HepG2 (cell line): ENCODE measurements at regions not wholly inside any gene's neighbourhood (a gene's known extent, or its start where the extent isn't known, plus 50 kb on each side); places are given as distances from the start of the nearest gene placed in this dataset.

Experiments used
- CBX2 ChIP-seq, 2 experiments: fragments of 200-600 bp in 1 of 2; sonication (generic); formaldehyde crosslinking in 1 of 2; IDR thresholded peaks; 2 replicates each; pipeline versions ENCODE4 v1.7.0 to v1.8.1; 2018 to 2022; ENCODE audit warnings: low read depth in 2 of 2, low read length in 1 of 2, mild to moderate bottlenecking in 1 of 2, missing genetic modification reagents in 1 of 2
- FOSL2 ChIP-seq: sonication (generic); formaldehyde crosslinking; IDR thresholded peaks from 2 replicates; pipeline ENCODE4 v1.4.0; 2020; ENCODE audit warnings: missing genetic modification reagents
- PAX8 ChIP-seq: sonication (generic); formaldehyde crosslinking; IDR thresholded peaks from 2 replicates; pipeline ENCODE4 v1.8.0; 2022; ENCODE audit warnings: mild to moderate bottlenecking, missing genetic modification reagents, borderline replicate concordance
- POLR2A ChIP-seq, 2 experiments: IDR thresholded peaks; 2 replicates each; pipeline ENCODE4 v1.6.1; 2011; ENCODE audit warnings: low read depth in 2 of 2, low read length in 2 of 2, mild to moderate bottlenecking in 1 of 2, moderate library complexity in 1 of 2; ENCODE audit not compliant: insufficient read depth in 1 of 2
- ZC3H13 ChIP-seq: sonication (generic); formaldehyde crosslinking; IDR thresholded peaks from 2 replicates; pipeline ENCODE4 v1.8.1; 2023; ENCODE audit warnings: mild to moderate bottlenecking, missing genetic modification reagents, moderate library complexity
- ZNF138 ChIP-seq: sonication (generic); formaldehyde crosslinking; IDR thresholded peaks from 2 replicates; pipeline ENCODE4 v1.5.0; 2020; ENCODE audit warnings: mild to moderate bottlenecking, low read depth, missing genetic modification reagents
- ZNF17 ChIP-seq: sonication (generic); formaldehyde crosslinking; IDR thresholded peaks from 2 replicates; pipeline ENCODE4 v1.5.0; 2020; ENCODE audit warnings: mild to moderate bottlenecking, missing genetic modification reagents
- ZNF180 ChIP-seq: sonication (generic); formaldehyde crosslinking; IDR thresholded peaks from 2 replicates; pipeline ENCODE4 v1.4.0; 2020; ENCODE audit warnings: low read depth, missing genetic modification reagents, borderline replicate concordance
- ZNF33B ChIP-seq: sonication (generic); formaldehyde crosslinking; IDR thresholded peaks from 2 replicates; pipeline ENCODE4 v1.5.1; 2020; ENCODE audit warnings: mild to moderate bottlenecking, missing genetic modification reagents
- ZNF430 ChIP-seq: sonication (generic); formaldehyde crosslinking; IDR thresholded peaks from 2 replicates; pipeline ENCODE4 v1.9.0; 2021; ENCODE audit warnings: mild to moderate bottlenecking, missing genetic modification reagents
- TF ChIP-seq, protein P1 (sequence below): sonication (generic); formaldehyde crosslinking; IDR thresholded peaks from 2 replicates; pipeline ENCODE4 v1.4.0; 2020; ENCODE audit warnings: missing genetic modification reagents

- TF ChIP-seq ZNF180 (CRISPR knock-in tag) (no peak), POLR2A (IDR thresholded peaks at IDR 0.05; ENCODE audit: insufficient read depth in 1 of 2, low read depth in 2 of 2, low read length in 2 of 2) (no peak), ZNF138 (CRISPR knock-in tag) (no peak), ZC3H13 (CRISPR knock-in tag) (no peak), ZNF430 (CRISPR knock-in tag) (no peak), ZNF33B (CRISPR knock-in tag) (no peak), PAX8 (CRISPR knock-in tag) (no peak), FOSL2 (CRISPR knock-in tag) (no peak), CBX2 (IDR thresholded peaks at IDR 0.05; ENCODE audit: low read depth, low read length) (no peak), CBX2 (CRISPR knock-in tag; IDR thresholded peaks at IDR 0.05; ENCODE audit: low read depth) (no peak), ZNF17 (no peak)
- TF ChIP-seq, protein P1, sequence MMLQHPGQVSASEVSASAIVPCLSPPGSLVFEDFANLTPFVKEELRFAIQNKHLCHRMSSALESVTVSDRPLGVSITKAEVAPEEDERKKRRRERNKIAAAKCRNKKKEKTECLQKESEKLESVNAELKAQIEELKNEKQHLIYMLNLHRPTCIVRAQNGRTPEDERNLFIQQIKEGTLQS (CRISPR knock-in tag), result no peak
Observed at GRCh38 chr10:78755063-78755701, 313.6 kb upstream of the ZMIZ1 start.
